Body of pancreas (tissue), 4 donors: ENCODE measurements at regions not wholly inside any gene's neighbourhood (a gene's known extent, or its start where the extent isn't known, plus 50 kb on each side); places are given as distances from the start of the nearest gene placed in this dataset.
A peak's percentile ranks its signal among the peaks of the same experiment; 100 is the strongest.

Experiments
- ATAC-seq: fragments of 150-250 bp; one replicate; pipeline ENCODE4 v1.9.1; 2016
- DNase-seq, 4 donors: peaks; one replicate each; pipeline ENCODE4 v3.0.0-alpha.2; 2019
- H3K27ac ChIP-seq, 4 donors: fragments of 200-600 bp; sonication (generic); 1 replicate in 3 of 4; 2 replicates in 1 of 4; pipeline versions ENCODE4 v1.5.1 to v1.6.1; 2016 to 2019; ENCODE audit warnings: mild to moderate bottlenecking in 1 of 4, mixed read lengths in 1 of 4, moderate library complexity in 1 of 4
- H3K27me3 ChIP-seq, 2 donors: fragments of 200-600 bp; sonication (generic); one replicate each; pipeline ENCODE4 v1.6.0; 2016; ENCODE audit warnings: mild to moderate bottlenecking in 1 of 2
- H3K36me3 ChIP-seq, 2 donors: fragments of 200-600 bp; sonication (generic); replicated peaks in 1 of 2; 2 replicates each; pipeline ENCODE4 v1.5.1; 2016; ENCODE audit warnings: low read depth in 2 of 2; ENCODE audit not compliant: insufficient read depth in 1 of 2
- H3K4me1 ChIP-seq: fragments of 200-600 bp; sonication (generic); one replicate; pipeline ENCODE4 v1.6.0; 2016
- H3K4me3 ChIP-seq, 2 donors: fragments of 200-600 bp; sonication (generic); 1 replicate in 1 of 2; 2 replicates in 1 of 2; pipeline ENCODE4 v1.5.1; 2016 to 2019
- H3K9me3 ChIP-seq, 3 donors: fragments of 200-600 bp; sonication (generic); 1 replicate in 2 of 3; 2 replicates in 1 of 3; pipeline ENCODE4 v1.5.1; 2016
- CTCF ChIP-seq, 7 experiments: fragments of 450-650 bp in 4 of 7; fragments of 200-600 bp in 3 of 7; sonication (generic) in 3 of 7; IDR thresholded peaks; one replicate each; pipeline ENCODE4 v1.5.1; 2016 to 2019; ENCODE audit warnings: antibody characterized with exemption in 7 of 7
- POLR2A ChIP-seq, 3 donors: fragments of 450-650 bp; IDR thresholded peaks; one replicate each; pipeline ENCODE4 v1.6.1; 2016; ENCODE audit warnings: antibody characterized with exemption in 3 of 3, mild to moderate bottlenecking in 2 of 3
- WGBS, 2 donors: methylation state at CpG; one replicate each; pipeline ENCODE4 v1.1.5; 2017; 5-methylcytosine and 5-hydroxymethylcytosine counted together
- intact Hi-C: fragments of 100-400 bp; cut with DNase I; formaldehyde crosslinking; loops from one replicate; pipeline ENCODE4 v1.15.1; 2023

GRCh38 chr13:34808649-34809048, 133.4 kb upstream of the NBEA start:
- ATAC-seq, result no peak
- no peaks in the 10 kb centered on the region for H3K27me3 ChIP-seq
- no peak overlapping the region for H3K27ac ChIP-seq
- no peaks in the 10 kb centered on the region for H3K9me3 ChIP-seq
- intact Hi-C loops, result no loop called here
- H3K4me3 ChIP-seq, result no peak overlapping the region
- H3K36me3 ChIP-seq, result no peaks in the 10 kb centered on the region
- H3K4me1 ChIP-seq, result no peaks in the 10 kb centered on the region
- DNase-seq, result no peak
- TF ChIP-seq CTCF (IDR thresholded peaks at IDR 0.05) (no peak), POLR2A (IDR thresholded peaks at IDR 0.05) (no peak)

- 70 to 82% methylated on average over 3 of the region's 3 CpGs for WGBS, 2 donors
- Histone ChIP-seq H3K27me3 (no peaks in the 10 kb centered on the region), H3K4me3 (no peak overlapping the region), H3K27ac (no peak overlapping the region), H3K9me3 (no peaks in the 10 kb centered on the region), H3K4me1 (no peaks in the 10 kb centered on the region), H3K36me3 (no peaks in the 10 kb centered on the region)
- TF ChIP-seq POLR2A (IDR thresholded peaks at IDR 0.05), result no peak
- no peak for TF ChIP-seq CTCF (IDR thresholded peaks at IDR 0.05)
- ATAC-seq, result no peak
- DNase-seq, result no peak
- intact Hi-C loops, result no loop called here
Measured at GRCh38 chr13:34810996-34811395, 131.1 kb upstream of the NBEA start.

GRCh38 chr13:34815526-34815925, 126.5 kb upstream of the NBEA start:
- DNase-seq, result no peak
- no peak for TF ChIP-seq CTCF (IDR thresholded peaks at IDR 0.05)
- TF ChIP-seq POLR2A (IDR thresholded peaks at IDR 0.05), result no peak
- no peak for ATAC-seq
- no peaks in the 10 kb centered on the region for H3K9me3 ChIP-seq
- intact Hi-C loops, result no loop called here
- peak overlapping the region in 1 of 4 donors; percentile 42 for H3K27ac ChIP-seq
- H3K4me1 ChIP-seq, result peaks cover 7% of the 10 kb centered on the region
- H3K27me3 ChIP-seq, result no peaks in the 10 kb centered on the region
- 45 to 50% methylated on average over 2 of the region's 2 CpGs for WGBS, 2 donors
- no peak overlapping the region for H3K4me3 ChIP-seq
- no peaks in the 10 kb centered on the region for H3K36me3 ChIP-seq

GRCh38 chr13:34816245-34816884, 125.7 kb upstream of the NBEA start:
- Histone ChIP-seq H3K4me3 (no peak overlapping the region), H3K27me3 (no peaks in the 10 kb centered on the region), H3K4me1 (peaks cover 7% of the 10 kb centered on the region), H3K27ac (peak overlapping the region in 3 of 4 donors; percentile 21 to 54 (median 42)), H3K9me3 (no peaks in the 10 kb centered on the region), H3K36me3 (no peaks in the 10 kb centered on the region)
- intact Hi-C loops, result no loop called here
- 50 to 58% methylated on average over 2 of the region's 2 CpGs for WGBS, 2 donors
- DNase-seq (no peak), ATAC-seq (peak; percentile 35)
- no peak for TF ChIP-seq POLR2A (IDR thresholded peaks at IDR 0.05)
- TF ChIP-seq CTCF (IDR thresholded peaks at IDR 0.05), result no peak
